ENCODE measurements at regions not wholly inside any gene's neighbourhood (a gene's known extent, or its start where the extent isn't known, plus 50 kb on each side); places are given as distances from the start of the nearest gene placed in this dataset.

DNA sequence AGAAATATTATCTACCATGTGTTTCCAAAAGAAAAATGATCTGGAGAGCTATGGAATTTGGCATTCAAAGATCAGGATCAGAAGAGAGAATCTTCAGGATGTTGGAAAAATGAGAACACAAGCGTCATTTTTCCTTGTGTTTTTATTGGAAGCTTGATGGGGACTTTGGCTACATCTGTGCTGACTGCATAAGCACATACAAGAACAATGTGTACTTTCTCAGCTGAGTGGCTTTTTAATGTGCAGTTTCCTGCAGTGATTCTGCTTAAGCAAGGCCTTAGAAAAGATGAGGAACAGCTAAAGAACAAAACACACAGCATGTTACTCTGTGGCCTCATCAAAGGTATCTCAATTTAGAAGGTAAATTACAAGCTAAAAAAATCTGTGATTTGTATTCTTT lies 1039.9 kb downstream of the GLUD2 start:
- TF ChIP-seq POLR2AphosphoS5 (IDR thresholded peaks at IDR 0.05) (no peak), POLR2A (IDR thresholded peaks at IDR 0.05) (no peak), EP300 (IDR thresholded peaks at IDR 0.05) (no peak)
- TF ChIP-seq, protein P1, sequence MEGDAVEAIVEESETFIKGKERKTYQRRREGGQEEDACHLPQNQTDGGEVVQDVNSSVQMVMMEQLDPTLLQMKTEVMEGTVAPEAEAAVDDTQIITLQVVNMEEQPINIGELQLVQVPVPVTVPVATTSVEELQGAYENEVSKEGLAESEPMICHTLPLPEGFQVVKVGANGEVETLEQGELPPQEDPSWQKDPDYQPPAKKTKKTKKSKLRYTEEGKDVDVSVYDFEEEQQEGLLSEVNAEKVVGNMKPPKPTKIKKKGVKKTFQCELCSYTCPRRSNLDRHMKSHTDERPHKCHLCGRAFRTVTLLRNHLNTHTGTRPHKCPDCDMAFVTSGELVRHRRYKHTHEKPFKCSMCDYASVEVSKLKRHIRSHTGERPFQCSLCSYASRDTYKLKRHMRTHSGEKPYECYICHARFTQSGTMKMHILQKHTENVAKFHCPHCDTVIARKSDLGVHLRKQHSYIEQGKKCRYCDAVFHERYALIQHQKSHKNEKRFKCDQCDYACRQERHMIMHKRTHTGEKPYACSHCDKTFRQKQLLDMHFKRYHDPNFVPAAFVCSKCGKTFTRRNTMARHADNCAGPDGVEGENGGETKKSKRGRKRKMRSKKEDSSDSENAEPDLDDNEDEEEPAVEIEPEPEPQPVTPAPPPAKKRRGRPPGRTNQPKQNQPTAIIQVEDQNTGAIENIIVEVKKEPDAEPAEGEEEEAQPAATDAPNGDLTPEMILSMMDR (IDR thresholded peaks at IDR 0.05), result no peak
